SK-N-SH treated with all-trans-retinoic acid at 6 μM for 48 hours (cell line): ENCODE measurements at regions not wholly inside any gene's neighbourhood (a gene's known extent, or its start where the extent isn't known, plus 50 kb on each side); places are given as distances from the start of the nearest gene placed in this dataset.

ENCODE experiments used
- ATAC-seq: fragments of 200-7000 bp; cut with Tn5 transposase; 3 replicates; pipeline ENCODE4 v1.9.1; 2020; ENCODE audit warnings: mild to moderate bottlenecking, moderate library complexity
- ARNTL ChIP-seq: fragments of 450-650 bp; formaldehyde crosslinking; IDR thresholded peaks from 2 replicates; pipeline ENCODE4 v1.5.0; 2020; ENCODE audit warnings: low read depth, mild to moderate bottlenecking, moderate library complexity, borderline replicate concordance
- BACH2 ChIP-seq: fragments of 250-450 bp; sonication (Bioruptor Pico); IDR thresholded peaks from 2 replicates; pipeline ENCODE4 v1.9.0; 2021; ENCODE audit warnings: mild to moderate bottlenecking, borderline replicate concordance
- CSDC2 ChIP-seq: fragments of 250-450 bp; sonication (Bioruptor Pico); IDR thresholded peaks from 2 replicates; pipeline ENCODE4 v1.5.0; 2020; ENCODE audit warnings: mild to moderate bottlenecking, moderate library complexity
- CSRNP3 ChIP-seq: fragments of 250-450 bp; sonication (Bioruptor Pico); IDR thresholded peaks from 2 replicates; pipeline ENCODE4 v1.5.1; 2021; ENCODE audit warnings: mild to moderate bottlenecking, moderate library complexity
- ESRRG ChIP-seq: fragments of 250-450 bp; sonication (Bioruptor Pico); IDR thresholded peaks from 2 replicates; pipeline ENCODE4 v1.6.1; 2021; ENCODE audit warnings: mild to moderate bottlenecking
- GLIS3 ChIP-seq: fragments of 250-450 bp; sonication (Bioruptor Pico); IDR thresholded peaks from 2 replicates; pipeline ENCODE4 v1.5.0; 2020; ENCODE audit warnings: mild to moderate bottlenecking, moderate library complexity
- ISL1 ChIP-seq: fragments of 250-450 bp; sonication (Bioruptor Pico); IDR thresholded peaks from 2 replicates; pipeline ENCODE4 v2.1.2; 2022; ENCODE audit warnings: mild to moderate bottlenecking, moderate library complexity
- PATZ1 ChIP-seq: fragments of 250-450 bp; sonication (Bioruptor Pico); IDR thresholded peaks from 2 replicates; pipeline ENCODE4 v1.8.0; 2020; ENCODE audit warnings: mild to moderate bottlenecking, moderate library complexity, borderline replicate concordance
- POU6F1 ChIP-seq: fragments of 250-450 bp; sonication (Bioruptor Pico); IDR thresholded peaks from 2 replicates; pipeline ENCODE4 v1.8.0; 2021; ENCODE audit warnings: low read depth, mild to moderate bottlenecking, moderate library complexity, borderline replicate concordance
- PPARA ChIP-seq: fragments of 250-450 bp; sonication (Bioruptor Pico); IDR thresholded peaks from 2 replicates; pipeline ENCODE4 v1.5.0; 2020; ENCODE audit warnings: mild to moderate bottlenecking, borderline replicate concordance
- RARB ChIP-seq: fragments of 250-450 bp; sonication (Bioruptor Pico); IDR thresholded peaks from 2 replicates; pipeline ENCODE4 v1.8.0; 2021; ENCODE audit warnings: mild to moderate bottlenecking, moderate library complexity
- TCF4 ChIP-seq: fragments of 250-450 bp; sonication (Bioruptor Pico); IDR thresholded peaks from 2 replicates; pipeline ENCODE4 v1.8.0; 2021; ENCODE audit warnings: mild to moderate bottlenecking, moderate library complexity, borderline replicate concordance
- TOX ChIP-seq: fragments of 250-450 bp; sonication (Bioruptor Pico); IDR thresholded peaks from 2 replicates; pipeline ENCODE4 v1.8.0; 2021; ENCODE audit warnings: mild to moderate bottlenecking, moderate library complexity, borderline replicate concordance
- TSHZ2 ChIP-seq: fragments of 250-450 bp; sonication (Bioruptor Pico); IDR thresholded peaks from 2 replicates; pipeline ENCODE4 v1.5.0; 2020; ENCODE audit warnings: mild to moderate bottlenecking, moderate library complexity
- ZC3H10 ChIP-seq: fragments of 250-450 bp; sonication (Bioruptor Pico); IDR thresholded peaks from 2 replicates; pipeline ENCODE4 v1.5.1; 2021; ENCODE audit warnings: mild to moderate bottlenecking, moderate library complexity
- ZFP3 ChIP-seq: fragments of 250-450 bp; sonication (Bioruptor Pico); IDR thresholded peaks from 2 replicates; pipeline ENCODE4 v1.5.0; 2020; ENCODE audit warnings: mild to moderate bottlenecking, moderate library complexity
- ZNF565 ChIP-seq: fragments of 450-650 bp; formaldehyde crosslinking; conservative IDR thresholded peaks from 2 replicates; pipeline ENCODE4 v1.5.0; 2020; ENCODE audit warnings: low read depth, mild to moderate bottlenecking, moderate library complexity
- ZNF70 ChIP-seq: fragments of 450-650 bp; formaldehyde crosslinking; IDR thresholded peaks from 2 replicates; pipeline ENCODE4 v1.5.0; 2020; ENCODE audit warnings: mild to moderate bottlenecking, moderate library complexity
- ZNF8 ChIP-seq: fragments of 450-650 bp; formaldehyde crosslinking; IDR thresholded peaks from 2 replicates; pipeline ENCODE4 v1.5.0; 2020; ENCODE audit warnings: mild to moderate bottlenecking, moderate library complexity

- TF ChIP-seq POU6F1 (CRISPR knock-in tag): no peak
- no peak for TF ChIP-seq CSRNP3 (CRISPR knock-in tag)
- no peak for TF ChIP-seq ZNF8 (CRISPR knock-in tag)
These were observed 69.6 kb upstream of the DSEL start (continued) for GRCh38 chr18:67586101-67586500.

GRCh38 chr18:67583621-67584020 is 67.1 kb upstream of the DSEL start:
- no peak for TF ChIP-seq ZNF565
- no peak for TF ChIP-seq GLIS3
- TF ChIP-seq TCF4 (CRISPR knock-in tag): no peak
- no peak for TF ChIP-seq ZNF70
- TF ChIP-seq BACH2 (CRISPR knock-in tag): no peak
- TF ChIP-seq RARB (CRISPR knock-in tag): no peak
- no peak for TF ChIP-seq ZNF8 (CRISPR knock-in tag)
- no peak for TF ChIP-seq PATZ1 (CRISPR knock-in tag)
- TF ChIP-seq ZC3H10: no peak
- TF ChIP-seq PPARA (CRISPR knock-in tag): no peak
- no peak for TF ChIP-seq TOX (CRISPR knock-in tag)
- TF ChIP-seq TSHZ2 (CRISPR knock-in tag): no peak
- no peak for TF ChIP-seq ISL1 (CRISPR knock-in tag)
- TF ChIP-seq ARNTL: no peak
- no peak for TF ChIP-seq POU6F1 (CRISPR knock-in tag)
- no peak for TF ChIP-seq CSDC2 (CRISPR knock-in tag)
- no peak for TF ChIP-seq CSRNP3 (CRISPR knock-in tag)
- TF ChIP-seq ZFP3: no peak
- no peak for TF ChIP-seq ESRRG (CRISPR knock-in tag)
- peak; percentile 40; the same call in 1 of the 3 replicates for ATAC-seq

- no peak for ATAC-seq
- TF ChIP-seq ISL1 (CRISPR knock-in tag) (no peak), ZC3H10 (no peak), ZFP3 (no peak), ZNF565 (no peak)
These were observed 66.0 kb upstream of the DSEL start for GRCh38 chr18:67582488-67582887.
